IPS-18a (cell line): ENCODE measurements at regions not wholly inside any gene's neighbourhood (a gene's known extent, or its start where the extent isn't known, plus 50 kb on each side); places are given as distances from the start of the nearest gene placed in this dataset.

ENCODE experiments used
- H3K27ac ChIP-seq: one replicate; pipeline ENCODE4 v1.5.1; 2013; ENCODE audit warnings: low read length
- H3K27me3 ChIP-seq: one replicate; pipeline ENCODE4 v1.6.1; 2013; ENCODE audit warnings: mild to moderate bottlenecking, low read length; ENCODE audit not compliant: control insufficient read depth, insufficient read depth
- H3K36me3 ChIP-seq: one replicate; pipeline ENCODE4 v1.6.1; 2013; ENCODE audit warnings: low read depth, low read length; ENCODE audit not compliant: control insufficient read depth
- H3K4me1 ChIP-seq: one replicate; pipeline ENCODE4 v1.6.1; 2013; ENCODE audit warnings: low read depth, low read length; ENCODE audit not compliant: control insufficient read depth
- H3K4me3 ChIP-seq: one replicate; pipeline ENCODE4 v1.5.1; 2013; ENCODE audit warnings: low read length
- H3K9ac ChIP-seq: one replicate; pipeline ENCODE4 v1.6.1; 2013; ENCODE audit warnings: mild to moderate bottlenecking, low read length, moderate library complexity
- H3K9me3 ChIP-seq: one replicate; pipeline ENCODE4 v1.6.1; 2013; ENCODE audit warnings: low read depth, low read length; ENCODE audit not compliant: control insufficient read depth

DNA sequence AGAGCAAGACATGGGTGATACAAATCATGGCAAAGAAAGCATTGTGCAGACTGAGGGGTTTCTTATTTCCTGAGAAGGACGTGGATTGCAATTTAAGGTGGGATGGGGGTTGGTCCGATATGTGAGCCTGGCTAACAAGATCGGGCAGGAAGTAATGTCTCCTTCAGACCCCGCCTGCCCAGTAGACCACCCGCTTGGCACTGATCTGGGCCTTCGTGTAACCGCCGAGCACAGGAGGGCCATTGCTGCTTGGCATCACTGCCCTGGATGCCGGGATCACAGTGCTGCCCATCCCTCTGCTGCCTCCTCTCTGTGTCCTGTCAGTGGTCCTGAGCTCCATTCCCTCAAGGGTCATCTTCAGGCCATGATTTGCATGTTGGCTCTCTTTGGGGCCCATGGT is 214.6 kb upstream of the ZNF32 start:
- H3K9ac ChIP-seq = no peak overlapping the region
- H3K4me3 ChIP-seq = no peak overlapping the region
- no peaks in the 10 kb centered on the region for H3K36me3 ChIP-seq
- no peak overlapping the region for H3K27ac ChIP-seq
- H3K27me3 ChIP-seq = no peaks in the 10 kb centered on the region
- no peaks in the 10 kb centered on the region for H3K4me1 ChIP-seq
- H3K9me3 ChIP-seq = no peaks in the 10 kb centered on the region

DNA sequence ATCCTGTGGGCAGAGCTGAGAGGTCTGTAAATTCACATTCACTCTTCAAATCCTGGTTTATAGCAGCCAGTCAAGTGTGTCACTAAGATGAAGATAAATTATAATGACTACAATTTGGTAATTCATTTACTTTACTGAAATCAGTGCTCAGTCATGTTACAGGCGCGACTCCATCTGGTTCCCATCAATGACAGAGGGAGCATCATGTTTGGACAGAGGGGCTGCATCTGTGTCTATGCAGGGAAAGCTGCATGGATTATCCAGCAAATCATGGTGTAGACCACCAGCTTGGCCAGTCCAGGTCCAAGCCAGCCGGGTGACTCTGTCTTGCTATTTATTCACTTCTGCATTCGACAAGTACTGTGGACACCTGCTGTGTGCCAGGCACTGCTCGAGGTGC is 214.1 kb upstream of the ZNF32 start:
- no peaks in the 10 kb centered on the region for H3K36me3 ChIP-seq
- no peaks in the 10 kb centered on the region for H3K9me3 ChIP-seq
- no peak overlapping the region for H3K4me3 ChIP-seq
- no peaks in the 10 kb centered on the region for H3K4me1 ChIP-seq
- H3K27ac ChIP-seq = no peak overlapping the region
- H3K9ac ChIP-seq = no peak overlapping the region
- no peaks in the 10 kb centered on the region for H3K27me3 ChIP-seq

DNA sequence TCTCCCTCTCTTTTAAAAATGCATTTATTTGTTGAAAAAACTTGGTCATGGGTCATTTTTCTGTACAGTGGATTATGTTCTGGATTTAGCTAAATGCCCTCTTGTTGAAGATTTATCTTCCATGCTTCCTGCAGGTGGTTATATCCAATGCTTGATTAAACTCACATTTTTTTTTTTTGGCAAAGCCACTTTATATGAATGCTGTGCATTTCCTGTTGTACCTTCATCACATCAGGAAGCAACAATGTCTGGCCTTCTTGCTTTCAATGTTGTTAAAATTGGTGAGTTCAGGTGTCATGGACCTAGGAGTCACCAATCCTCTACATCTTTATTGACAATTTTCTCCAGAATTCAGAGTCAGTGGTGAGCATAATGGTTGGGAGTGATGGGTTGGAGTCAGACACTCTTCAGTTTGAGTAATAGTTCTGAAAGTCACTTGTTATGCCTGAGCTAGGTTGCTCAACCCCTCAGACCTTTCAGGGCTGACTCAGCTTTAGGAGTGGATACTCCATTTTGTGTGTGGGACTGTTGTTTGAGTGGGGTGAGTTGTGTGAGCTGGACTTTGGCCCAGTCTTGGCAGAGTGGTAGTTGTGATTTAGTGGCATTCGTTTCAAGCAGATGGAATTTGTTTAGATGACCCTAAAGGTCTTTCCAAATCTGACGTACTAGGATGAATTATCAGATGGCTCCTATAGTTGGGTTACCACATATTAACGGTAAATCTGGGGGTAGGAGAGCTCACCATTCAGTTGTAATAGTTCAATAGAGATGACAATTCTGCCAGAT is 213.5 kb upstream of the ZNF32 start:
- H3K4me1 ChIP-seq = no peaks in the 10 kb centered on the region
- no peak overlapping the region for H3K27ac ChIP-seq
- no peak overlapping the region for H3K4me3 ChIP-seq

DNA sequence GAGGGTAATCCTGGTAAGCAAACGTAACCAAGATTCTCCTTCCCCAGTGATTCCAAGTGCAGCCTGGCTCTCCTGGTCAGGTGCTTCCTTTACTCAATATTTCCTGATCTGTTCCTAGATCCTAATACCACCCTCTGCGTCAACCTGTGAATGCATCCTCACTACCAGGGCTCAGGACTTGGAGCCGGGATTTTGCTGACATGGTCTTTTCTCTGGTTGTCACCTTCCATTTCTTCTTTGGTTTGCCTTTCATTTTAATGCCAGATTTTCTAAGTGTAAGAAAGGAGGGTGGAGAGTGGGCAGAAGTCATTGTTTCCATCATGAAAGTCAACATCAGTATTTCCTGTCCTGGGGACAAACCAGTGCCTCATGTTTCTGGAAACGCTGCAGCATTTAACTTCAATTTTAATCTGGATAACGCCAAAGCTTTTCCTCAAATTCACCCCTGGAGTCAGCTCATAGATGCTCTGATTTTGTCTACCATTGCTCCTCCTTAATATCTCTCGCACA is 210.4 kb upstream of the ZNF32 start:
- no peak overlapping the region for H3K27ac ChIP-seq
- H3K36me3 ChIP-seq = no peaks in the 10 kb centered on the region

More for the DNA sequence above, 213.5 kb upstream of the ZNF32 start:
- H3K27me3 ChIP-seq = no peaks in the 10 kb centered on the region
- no peaks in the 10 kb centered on the region for H3K36me3 ChIP-seq
- no peak overlapping the region for H3K9ac ChIP-seq
- H3K9me3 ChIP-seq = no peaks in the 10 kb centered on the region

DNA sequence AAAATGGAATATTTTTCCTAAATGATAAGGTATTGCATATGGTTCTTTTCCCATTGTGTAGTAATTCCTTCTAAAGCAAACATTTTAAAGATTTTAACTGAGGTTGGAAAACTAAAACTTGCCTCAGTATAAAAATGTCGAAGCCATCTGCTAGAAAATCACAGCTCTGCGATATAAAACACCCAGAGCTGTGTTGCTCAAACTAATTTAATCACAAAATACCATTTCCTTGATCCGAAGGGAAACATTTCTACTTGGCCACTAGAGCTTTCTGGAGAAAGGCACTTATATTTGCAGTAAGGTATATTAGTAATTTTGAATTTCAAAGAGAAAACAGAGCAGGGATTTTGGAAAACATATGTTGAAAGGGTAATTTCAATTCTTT is 209.2 kb upstream of the ZNF32 start:
- Histone ChIP-seq H3K4me1 (no peaks in the 10 kb centered on the region), H3K36me3 (no peaks in the 10 kb centered on the region), H3K27ac (no peak overlapping the region), H3K27me3 (no peaks in the 10 kb centered on the region), H3K9me3 (no peaks in the 10 kb centered on the region), H3K4me3 (no peak overlapping the region), H3K9ac (no peak overlapping the region)

More for the DNA sequence above, 210.4 kb upstream of the ZNF32 start:
- Histone ChIP-seq H3K4me3 (no peak overlapping the region), H3K27me3 (no peaks in the 10 kb centered on the region), H3K4me1 (no peaks in the 10 kb centered on the region), H3K9me3 (no peaks in the 10 kb centered on the region), H3K9ac (no peak overlapping the region)

DNA sequence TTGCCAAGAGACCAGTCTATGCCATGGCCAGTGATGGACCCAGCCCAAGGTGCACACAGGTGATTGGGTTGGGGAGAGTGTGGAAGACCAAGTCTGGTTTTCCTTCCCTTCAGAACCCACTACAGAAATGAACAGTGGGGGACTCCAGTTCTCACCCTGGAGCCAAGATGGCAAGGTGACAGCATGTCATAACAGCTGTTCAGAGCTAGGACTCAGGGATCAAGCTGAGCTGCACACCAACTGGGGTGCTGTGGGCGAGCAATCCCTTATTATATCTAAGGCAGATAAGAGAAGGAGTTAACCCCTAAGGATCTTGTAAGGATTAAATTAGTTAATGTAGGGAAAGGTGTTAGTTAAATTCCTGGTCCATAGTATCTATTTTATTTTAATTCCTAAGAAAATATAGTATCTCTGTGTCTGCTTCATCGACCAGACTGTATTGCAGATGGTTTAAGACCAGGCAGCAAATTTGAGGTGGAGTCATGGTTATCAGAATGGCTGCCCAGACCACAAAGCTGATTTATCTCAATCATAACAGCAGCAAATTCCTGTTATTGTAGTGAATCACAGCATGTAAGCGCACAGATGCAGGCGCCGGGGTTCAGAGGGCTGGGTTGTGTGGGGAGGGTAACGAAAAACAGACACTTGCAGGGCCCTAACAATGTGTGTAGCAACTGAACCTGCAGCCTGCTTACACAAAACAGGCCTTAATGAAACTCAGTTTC is 208.7 kb upstream of the ZNF32 start:
- no peaks in the 10 kb centered on the region for H3K27me3 ChIP-seq
- H3K9ac ChIP-seq = no peak overlapping the region
- H3K4me1 ChIP-seq = no peaks in the 10 kb centered on the region
- no peaks in the 10 kb centered on the region for H3K36me3 ChIP-seq
- no peak overlapping the region for H3K4me3 ChIP-seq
- H3K9me3 ChIP-seq = no peaks in the 10 kb centered on the region
- no peak overlapping the region for H3K27ac ChIP-seq

DNA sequence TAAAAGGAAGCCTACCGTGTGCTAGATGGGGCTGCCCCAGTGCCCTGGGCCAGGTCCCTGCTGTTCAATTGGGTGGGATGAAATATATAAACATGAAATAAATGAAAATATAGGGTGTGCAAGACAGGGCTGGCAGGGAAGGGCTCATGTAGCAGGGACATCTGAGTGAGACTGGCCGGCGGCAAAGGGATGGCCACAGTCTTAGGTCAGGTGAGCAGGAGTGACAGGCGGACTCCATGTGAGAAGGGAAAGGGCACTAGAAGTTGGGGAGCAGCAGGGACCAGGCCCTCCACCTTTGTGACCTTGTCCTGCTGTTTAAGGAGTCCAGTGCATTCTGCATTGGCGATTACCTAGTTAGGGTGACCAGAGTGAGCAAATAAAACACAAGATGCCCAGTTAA is 207.6 kb upstream of the ZNF32 start:
- no peaks in the 10 kb centered on the region for H3K36me3 ChIP-seq
- H3K4me3 ChIP-seq = no peak overlapping the region
- H3K27ac ChIP-seq = no peak overlapping the region
- H3K9me3 ChIP-seq = no peaks in the 10 kb centered on the region
- H3K4me1 ChIP-seq = no peaks in the 10 kb centered on the region
- H3K9ac ChIP-seq = no peak overlapping the region
- no peaks in the 10 kb centered on the region for H3K27me3 ChIP-seq

DNA sequence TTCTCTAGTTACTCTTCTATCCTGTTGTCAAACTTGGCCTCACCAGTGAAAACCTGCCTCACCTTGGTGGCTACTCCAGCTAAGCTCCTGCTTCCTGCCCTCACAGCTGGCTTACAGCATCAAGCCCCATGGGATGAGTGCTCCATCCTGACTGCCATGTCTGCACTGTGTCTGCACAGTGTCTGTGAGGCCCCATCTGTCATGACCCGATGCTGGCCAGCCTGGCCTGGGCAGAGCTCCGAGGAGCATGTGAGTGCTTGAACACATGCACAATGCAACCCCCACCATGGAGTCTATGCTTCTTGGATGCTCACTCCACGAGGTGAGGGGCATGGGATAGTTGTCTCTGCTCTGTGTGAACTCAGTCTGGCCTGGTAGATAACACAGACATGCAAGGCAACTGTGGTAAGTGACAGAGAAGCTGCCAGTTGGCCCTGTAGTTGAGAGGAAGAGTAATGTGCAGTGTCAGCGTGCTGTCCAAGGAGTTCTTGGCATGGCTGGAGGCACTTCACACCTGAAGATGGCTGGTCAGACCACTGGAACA is 207.1 kb upstream of the ZNF32 start:
- no peaks in the 10 kb centered on the region for H3K4me1 ChIP-seq
- no peak overlapping the region for H3K4me3 ChIP-seq
- no peaks in the 10 kb centered on the region for H3K36me3 ChIP-seq
- no peaks in the 10 kb centered on the region for H3K27me3 ChIP-seq
- H3K9ac ChIP-seq = no peak overlapping the region
- H3K27ac ChIP-seq = no peak overlapping the region
- no peaks in the 10 kb centered on the region for H3K9me3 ChIP-seq

DNA sequence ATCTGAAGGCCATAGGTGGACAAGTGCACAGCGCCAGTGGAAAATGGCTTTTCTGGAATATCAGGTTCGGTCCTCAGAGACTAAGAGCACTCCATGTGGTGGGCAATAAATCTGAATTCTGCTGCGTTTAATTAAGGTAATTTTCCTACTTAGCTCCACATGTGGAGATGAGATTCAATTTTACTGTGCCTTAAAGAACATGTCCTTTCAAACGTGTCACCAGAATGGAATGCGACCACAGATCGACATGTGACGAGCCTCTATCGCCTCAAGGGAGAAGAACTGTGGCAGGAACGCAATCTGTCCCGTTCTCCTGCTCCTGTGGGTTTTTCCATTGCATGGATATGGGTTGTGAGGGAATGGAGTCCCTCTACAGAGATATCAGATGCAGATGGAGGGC is 205.3 kb upstream of the ZNF32 start:
- H3K4me3 ChIP-seq = no peak overlapping the region
- H3K27ac ChIP-seq = no peak overlapping the region
- no peak overlapping the region for H3K9ac ChIP-seq
- no peaks in the 10 kb centered on the region for H3K9me3 ChIP-seq
- no peaks in the 10 kb centered on the region for H3K4me1 ChIP-seq
- H3K36me3 ChIP-seq = no peaks in the 10 kb centered on the region
- H3K27me3 ChIP-seq = no peaks in the 10 kb centered on the region

DNA sequence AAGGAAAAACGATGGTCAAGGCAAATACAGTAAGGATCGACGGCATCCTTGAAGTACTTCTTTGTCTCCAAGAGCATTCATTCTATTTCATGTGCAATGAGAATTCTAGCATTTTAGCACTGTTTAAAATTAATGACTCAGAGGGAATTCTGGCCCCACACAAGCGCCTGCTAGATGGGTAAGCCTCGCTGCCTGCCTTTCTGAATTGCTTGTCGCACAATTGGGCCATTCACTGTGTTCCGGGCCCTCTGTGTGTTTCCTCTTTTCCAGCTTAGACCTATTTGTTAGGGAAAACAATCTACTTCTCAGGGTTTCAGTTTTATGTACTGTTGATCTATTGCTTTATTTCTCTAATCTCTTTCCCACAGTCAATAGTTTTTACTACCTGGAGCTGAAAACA is 204.7 kb upstream of the ZNF32 start:
- Histone ChIP-seq H3K27me3 (no peaks in the 10 kb centered on the region), H3K27ac (no peak overlapping the region), H3K4me3 (no peak overlapping the region), H3K9ac (no peak overlapping the region), H3K9me3 (no peaks in the 10 kb centered on the region), H3K4me1 (no peaks in the 10 kb centered on the region), H3K36me3 (no peaks in the 10 kb centered on the region)

DNA sequence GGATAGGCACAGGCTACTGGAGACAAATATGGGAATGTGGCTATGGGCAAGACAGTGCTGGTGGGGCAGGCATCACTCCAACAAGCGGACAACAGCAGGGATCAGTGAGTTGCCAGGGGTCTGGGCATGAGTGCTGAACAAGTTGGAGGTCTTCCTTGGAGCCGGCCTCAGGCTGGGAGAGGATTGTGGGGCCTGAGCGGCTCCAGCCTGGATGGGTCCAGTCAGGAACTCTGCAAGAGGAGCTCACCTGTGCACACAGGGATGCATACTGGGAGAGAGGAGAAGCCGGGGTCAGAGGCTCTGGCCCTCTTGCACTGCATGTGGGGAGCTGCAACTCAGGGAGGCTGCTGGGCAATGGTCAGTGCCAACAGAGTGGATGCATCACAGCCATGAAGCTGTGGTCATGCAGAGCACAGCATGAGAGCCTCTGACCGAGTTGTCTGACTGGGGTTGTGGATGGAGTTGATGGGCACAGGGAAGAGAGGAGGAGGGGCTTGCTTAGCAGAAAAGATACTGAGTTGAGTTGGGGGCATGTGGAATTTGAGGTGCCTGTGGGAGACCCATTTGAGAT is 204.0 kb upstream of the ZNF32 start:
- Histone ChIP-seq H3K9me3 (no peaks in the 10 kb centered on the region), H3K27ac (no peak overlapping the region), H3K27me3 (no peaks in the 10 kb centered on the region), H3K36me3 (no peaks in the 10 kb centered on the region), H3K9ac (no peak overlapping the region), H3K4me3 (no peak overlapping the region), H3K4me1 (no peaks in the 10 kb centered on the region)
